Endodermal cell (in vitro differentiated cells): ENCODE measurements at regions not wholly inside any gene's neighbourhood (a gene's known extent, or its start where the extent isn't known, plus 50 kb on each side); places are given as distances from the start of the nearest gene placed in this dataset.

Source experiments
- DNase-seq: peaks from one replicate; pipeline ENCODE4 v3.0.0-alpha.2; 2017
- H3K27ac ChIP-seq: 2 replicates; pipeline ENCODE4 v1.5.1; 2013; ENCODE audit warnings: mild to moderate bottlenecking, low read depth, low read length, moderate library complexity
- H3K27me3 ChIP-seq: 2 replicates; pipeline ENCODE4 v1.6.1; 2013; ENCODE audit warnings: mild to moderate bottlenecking, low read length, moderate library complexity; ENCODE audit not compliant: insufficient read depth, control insufficient read depth, poor library complexity, severe bottlenecking
- H3K36me3 ChIP-seq: 2 replicates; pipeline ENCODE4 v1.7.0; 2013; ENCODE audit warnings: mild to moderate bottlenecking, low read length, moderate library complexity; ENCODE audit not compliant: control insufficient read depth, insufficient read depth
- H3K4me1 ChIP-seq: one replicate; pipeline ENCODE4 v1.7.0; 2013; ENCODE audit warnings: low read length; ENCODE audit not compliant: control insufficient read depth, insufficient read depth
- H3K4me3 ChIP-seq: 2 replicates; pipeline ENCODE4 v1.5.1; 2013; ENCODE audit warnings: mild to moderate bottlenecking, low read length, moderate library complexity
- H3K9ac ChIP-seq: 2 replicates; pipeline ENCODE4 v1.6.1; 2013; ENCODE audit warnings: mild to moderate bottlenecking, low read length, moderate library complexity; ENCODE audit not compliant: poor library complexity, severe bottlenecking; ENCODE audit errors: extremely low read depth
- H3K9me3 ChIP-seq: 2 replicates; pipeline ENCODE4 v1.6.1; 2013; ENCODE audit warnings: mild to moderate bottlenecking, low read length, moderate library complexity; ENCODE audit not compliant: control insufficient read depth
- H3K27ac Mint-ChIP-seq: 2 replicates; pipeline ENCODE4 v1.8.0; 2020; ENCODE audit warnings: mixed read lengths
- H3K27me3 Mint-ChIP-seq: 2 replicates; pipeline ENCODE4 v1.8.0; 2021; ENCODE audit warnings: mild to moderate bottlenecking, mixed read lengths; ENCODE audit not compliant: insufficient read depth
- H3K36me3 Mint-ChIP-seq: 2 replicates; pipeline ENCODE4 v1.8.0; 2020; ENCODE audit warnings: low read depth, mixed read lengths
- H3K4me1 Mint-ChIP-seq: 2 replicates; pipeline ENCODE4 v1.8.0; 2020; ENCODE audit warnings: mixed read lengths
- H3K4me3 Mint-ChIP-seq: 2 replicates; pipeline ENCODE4 v1.8.0; 2020; ENCODE audit warnings: mild to moderate bottlenecking, moderate library complexity, mixed read lengths
- H3K9me3 Mint-ChIP-seq: 2 replicates; pipeline ENCODE4 v1.8.0; 2020; ENCODE audit warnings: mild to moderate bottlenecking, mixed read lengths
- WGBS, 2 experiments: methylation state at CpG; one replicate each; pipeline versions ENCODE4 v1.1.5 to v1.1.7; 2013; ENCODE audit warnings: missing lambda C conversion rate in 2 of 2, mixed read lengths in 1 of 2; ENCODE audit not compliant: insufficient coverage in 1 of 2, insufficient read length in 1 of 2; 5-methylcytosine and 5-hydroxymethylcytosine counted together
- TF ChIP-seq, protein P1 (sequence below): fragments of 200-600 bp; sonication (generic); conservative IDR thresholded peaks from 2 replicates; pipeline ENCODE4 v1.5.0; 2021; ENCODE audit warnings: antibody characterized with exemption, mild to moderate bottlenecking

GRCh38 chr9:88775966-88776365, 215.3 kb upstream of the S1PR3 start:
- Mint-ChIP-seq H3K36me3 (no peaks in the 10 kb centered on the region), H3K27ac (no peak overlapping the region), H3K4me3 (no peak overlapping the region), H3K9me3 (no peaks in the 10 kb centered on the region), H3K27me3 (no peaks in the 10 kb centered on the region), H3K4me1 (peaks cover 50% of the 10 kb centered on the region)
- H3K36me3 ChIP-seq = no peaks in the 10 kb centered on the region
- TF ChIP-seq, protein P1, sequence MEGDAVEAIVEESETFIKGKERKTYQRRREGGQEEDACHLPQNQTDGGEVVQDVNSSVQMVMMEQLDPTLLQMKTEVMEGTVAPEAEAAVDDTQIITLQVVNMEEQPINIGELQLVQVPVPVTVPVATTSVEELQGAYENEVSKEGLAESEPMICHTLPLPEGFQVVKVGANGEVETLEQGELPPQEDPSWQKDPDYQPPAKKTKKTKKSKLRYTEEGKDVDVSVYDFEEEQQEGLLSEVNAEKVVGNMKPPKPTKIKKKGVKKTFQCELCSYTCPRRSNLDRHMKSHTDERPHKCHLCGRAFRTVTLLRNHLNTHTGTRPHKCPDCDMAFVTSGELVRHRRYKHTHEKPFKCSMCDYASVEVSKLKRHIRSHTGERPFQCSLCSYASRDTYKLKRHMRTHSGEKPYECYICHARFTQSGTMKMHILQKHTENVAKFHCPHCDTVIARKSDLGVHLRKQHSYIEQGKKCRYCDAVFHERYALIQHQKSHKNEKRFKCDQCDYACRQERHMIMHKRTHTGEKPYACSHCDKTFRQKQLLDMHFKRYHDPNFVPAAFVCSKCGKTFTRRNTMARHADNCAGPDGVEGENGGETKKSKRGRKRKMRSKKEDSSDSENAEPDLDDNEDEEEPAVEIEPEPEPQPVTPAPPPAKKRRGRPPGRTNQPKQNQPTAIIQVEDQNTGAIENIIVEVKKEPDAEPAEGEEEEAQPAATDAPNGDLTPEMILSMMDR = no peak
- WGBS, 2 experiments = 94 to 100% methylated on average over 2 to 3 of the region's 3 CpGs
- H3K9me3 ChIP-seq = no peaks in the 10 kb centered on the region
- peaks cover 31% of the 10 kb centered on the region for H3K4me1 ChIP-seq
- no peak overlapping the region for H3K9ac ChIP-seq
- no peak overlapping the region for H3K4me3 ChIP-seq
- H3K27me3 ChIP-seq = no peaks in the 10 kb centered on the region
- no peak for DNase-seq
- H3K27ac ChIP-seq = no peak overlapping the region

DNA sequence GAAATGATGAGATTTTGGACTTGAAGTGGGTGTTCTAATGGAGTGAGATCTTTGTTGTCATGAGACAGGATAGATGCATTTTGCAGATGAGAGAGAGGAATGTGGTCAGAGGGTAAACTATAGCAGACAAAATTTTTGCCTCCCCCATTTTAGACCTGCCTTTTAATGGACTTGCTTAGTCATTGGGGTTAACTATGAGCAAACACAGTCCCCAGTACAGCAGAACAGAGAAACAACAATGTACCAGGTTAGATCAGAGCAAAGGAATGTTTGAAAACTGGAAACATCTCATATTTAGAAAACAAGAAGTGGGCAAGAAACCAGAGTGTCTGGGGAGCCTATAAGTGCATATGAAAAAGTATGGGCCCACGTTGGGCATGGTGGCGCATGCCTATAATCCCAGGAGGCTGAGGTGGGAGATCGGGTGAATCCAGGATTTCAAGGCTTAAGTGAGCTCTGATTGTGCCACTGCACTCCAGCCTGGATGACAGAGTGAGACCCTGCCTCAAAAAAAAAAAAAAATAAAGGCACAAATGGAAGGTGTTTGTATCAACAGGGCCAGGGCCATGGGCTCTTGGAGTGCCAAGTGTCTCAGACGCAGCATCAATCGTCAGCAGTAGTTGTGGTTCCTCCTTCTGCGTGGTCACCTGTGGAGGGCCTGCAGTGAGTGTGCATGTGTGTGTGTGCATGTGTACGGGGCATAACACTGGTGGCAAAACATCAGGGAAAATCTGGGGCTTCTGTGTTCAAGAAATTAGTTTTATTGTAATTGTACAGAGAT, 214.4 kb upstream of the S1PR3 start:
- Mint-ChIP-seq H3K27ac (no peak overlapping the region), H3K36me3 (no peaks in the 10 kb centered on the region), H3K9me3 (no peaks in the 10 kb centered on the region), H3K4me1 (peaks cover 56% of the 10 kb centered on the region), H3K27me3 (no peaks in the 10 kb centered on the region), H3K4me3 (no peak overlapping the region)
- Histone ChIP-seq H3K4me1 (peaks cover 28% of the 10 kb centered on the region), H3K9me3 (no peaks in the 10 kb centered on the region), H3K27ac (no peak overlapping the region), H3K27me3 (no peaks in the 10 kb centered on the region), H3K36me3 (no peaks in the 10 kb centered on the region), H3K4me3 (no peak overlapping the region), H3K9ac (no peak overlapping the region)
- WGBS, 2 experiments = 97 to 98% methylated on average over 5 to 6 of the region's 7 CpGs
- TF ChIP-seq, protein P1 = no peak
- no peak for DNase-seq

- H3K9me3 Mint-ChIP-seq = no peaks in the 10 kb centered on the region
- peaks cover 28% of the 10 kb centered on the region for H3K4me1 ChIP-seq
- 75 to 87% methylated on average over 8 to 12 of the region's 12 CpGs for WGBS, 2 experiments
- no peak overlapping the region for H3K4me3 ChIP-seq
- DNase-seq = no peak
- peaks cover 55% of the 10 kb centered on the region for H3K4me1 Mint-ChIP-seq
- no peaks in the 10 kb centered on the region for H3K9me3 ChIP-seq
- TF ChIP-seq, protein P1 = no peak
- no peak overlapping the region for H3K27ac Mint-ChIP-seq
- no peak overlapping the region for H3K4me3 Mint-ChIP-seq
- H3K36me3 Mint-ChIP-seq = no peaks in the 10 kb centered on the region
- H3K27me3 Mint-ChIP-seq = no peaks in the 10 kb centered on the region
- H3K9ac ChIP-seq = no peak overlapping the region
- no peak overlapping the region for H3K27ac ChIP-seq
- no peaks in the 10 kb centered on the region for H3K27me3 ChIP-seq
- no peaks in the 10 kb centered on the region for H3K36me3 ChIP-seq
Measured at GRCh38 chr9:88777498-88778312, 213.6 kb upstream of the S1PR3 start.
